ENCODE measurements at regions not wholly inside any gene's neighbourhood (a gene's known extent, or its start where the extent isn't known, plus 50 kb on each side); places are given as distances from the start of the nearest gene placed in this dataset.

GRCh38 chr7:115593111-115593510 is 437.5 kb downstream of the TFEC start:
- no peaks in the 10 kb centered on the region for H3K4me1 ChIP-seq (ENCODE audit: control insufficient read depth, low read length)
- H3K9me3 ChIP-seq (ENCODE audit: control insufficient read depth, insufficient read depth, low read length) = 0 out of 2 replicates have a peak, but pooled peaks cover 2% of the 10 kb centered on the region
- H3K4me2 ChIP-seq (ENCODE audit: low read length) = no peak overlapping the region
- TF ChIP-seq EZH2phosphoT487 (IDR thresholded peaks at IDR 0.05; ENCODE audit: borderline replicate concordance, low read length) = no peak
- TF ChIP-seq CTCF (IDR thresholded peaks at IDR 0.05; ENCODE audit: low read depth, low read length, poor library complexity, severe bottlenecking) = no peak
- H3K27ac ChIP-seq (ENCODE audit: low read depth, low read length) = no peak overlapping the region
- no peaks in the 10 kb centered on the region for H3K27me3 ChIP-seq (ENCODE audit: control insufficient read depth, low read length)
- no peaks in the 10 kb centered on the region for H3F3A ChIP-seq (ENCODE audit: control insufficient read depth, insufficient read depth)
- no peaks in the 10 kb centered on the region for H4K20me1 ChIP-seq (ENCODE audit: control insufficient read depth, insufficient read depth, low read depth, low read length)
- H3K4me3 ChIP-seq (ENCODE audit: low read length) = no peak overlapping the region
- H3K79me2 ChIP-seq (ENCODE audit: control insufficient read depth, low read length) = no peaks in the 10 kb centered on the region
- no peaks in the 10 kb centered on the region for H3K9me2 ChIP-seq (replicated peaks; ENCODE audit: control insufficient read depth, low read length)
- H3K36me3 ChIP-seq (ENCODE audit: control insufficient read depth, low read length) = no peaks in the 10 kb centered on the region

DNA sequence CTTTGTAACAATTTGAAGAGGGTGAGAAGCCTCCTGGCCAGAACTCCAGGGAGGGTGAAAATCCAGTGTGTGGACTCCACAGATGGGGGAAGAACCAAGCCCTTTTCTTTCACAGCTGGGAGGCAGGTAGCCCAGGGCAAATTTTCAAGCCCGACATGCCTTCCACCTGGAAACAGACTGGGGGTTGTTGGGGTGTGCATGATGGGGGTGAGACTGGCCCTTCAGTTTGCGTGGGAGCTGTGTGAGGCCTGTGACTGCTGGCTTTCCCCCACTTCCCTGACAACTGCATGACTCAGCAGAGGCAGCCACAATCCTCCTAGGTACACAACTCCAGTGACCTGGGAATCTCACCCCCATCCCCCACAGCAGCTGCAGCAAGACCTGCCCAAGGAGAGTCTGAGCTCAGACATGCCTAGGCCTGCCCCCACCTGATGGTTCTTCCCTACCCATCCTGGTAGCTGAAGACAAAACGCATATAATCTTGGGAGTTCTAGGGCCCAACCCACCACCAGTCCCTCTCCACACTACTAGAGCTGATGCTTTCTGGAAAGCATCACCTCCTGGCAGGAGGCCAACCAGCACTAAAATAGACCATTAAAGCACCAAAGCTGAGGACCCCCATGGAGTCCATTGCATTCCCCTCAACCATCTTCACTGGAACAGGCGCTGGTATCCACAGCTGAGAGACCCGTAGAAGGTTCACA is 445.4 kb downstream of the TFEC start:
- Histone ChIP-seq H3K27ac (ENCODE audit: low read depth, low read length) (no peak overlapping the region), H3K79me2 (ENCODE audit: control insufficient read depth, low read length) (no peaks in the 10 kb centered on the region), H4K20me1 (ENCODE audit: control insufficient read depth, insufficient read depth, low read depth, low read length) (no peaks in the 10 kb centered on the region), H3K9me3 (ENCODE audit: control insufficient read depth, insufficient read depth, low read length) (no peaks in the 10 kb centered on the region), H3K4me3 (ENCODE audit: low read length) (no peak overlapping the region), H3K4me1 (ENCODE audit: control insufficient read depth, low read length) (no peaks in the 10 kb centered on the region), H3K27me3 (ENCODE audit: control insufficient read depth, low read length) (no peaks in the 10 kb centered on the region), H3K4me2 (ENCODE audit: low read length) (no peak overlapping the region), H3K9me2 (replicated peaks; ENCODE audit: control insufficient read depth, low read length) (no peaks in the 10 kb centered on the region), H3K36me3 (ENCODE audit: control insufficient read depth, low read length) (no peaks in the 10 kb centered on the region), H3F3A (ENCODE audit: control insufficient read depth, insufficient read depth) (no peaks in the 10 kb centered on the region)
- TF ChIP-seq EZH2phosphoT487 (IDR thresholded peaks at IDR 0.05; ENCODE audit: borderline replicate concordance, low read length) (no peak), CTCF (IDR thresholded peaks at IDR 0.05; ENCODE audit: low read depth, low read length, poor library complexity, severe bottlenecking) (no peak)

GRCh38 chr7:115582956-115583355 is 447.6 kb downstream of the TFEC start:
- Histone ChIP-seq H4K20me1 (ENCODE audit: control insufficient read depth, insufficient read depth, low read depth, low read length) (no peaks in the 10 kb centered on the region), H3K79me2 (ENCODE audit: control insufficient read depth, low read length) (no peaks in the 10 kb centered on the region)
- TF ChIP-seq CTCF (IDR thresholded peaks at IDR 0.05; ENCODE audit: low read depth, low read length, poor library complexity, severe bottlenecking) (no peak), EZH2phosphoT487 (IDR thresholded peaks at IDR 0.05; ENCODE audit: borderline replicate concordance, low read length) (no peak)

More at GRCh38 chr7:115582956-115583355, 447.6 kb downstream of the TFEC start:
- no peaks in the 10 kb centered on the region for H3K9me2 ChIP-seq (replicated peaks; ENCODE audit: control insufficient read depth, low read length)
- H3K4me3 ChIP-seq (ENCODE audit: low read length) = no peak overlapping the region
- H3K27me3 ChIP-seq (ENCODE audit: control insufficient read depth, low read length) = no peaks in the 10 kb centered on the region
- no peaks in the 10 kb centered on the region for H3F3A ChIP-seq (ENCODE audit: control insufficient read depth, insufficient read depth)
- no peak overlapping the region for H3K4me2 ChIP-seq (ENCODE audit: low read length)
- no peaks in the 10 kb centered on the region for H3K36me3 ChIP-seq (ENCODE audit: control insufficient read depth, low read length)
- H3K4me1 ChIP-seq (ENCODE audit: control insufficient read depth, low read length) = no peaks in the 10 kb centered on the region
- no peaks in the 10 kb centered on the region for H3K9me3 ChIP-seq (ENCODE audit: control insufficient read depth, insufficient read depth, low read length)
- H3K27ac ChIP-seq (ENCODE audit: low read depth, low read length) = no peak overlapping the region
